ENCODE measurements at regions not wholly inside any gene's neighbourhood (a gene's known extent, or its start where the extent isn't known, plus 50 kb on each side); places are given as distances from the start of the nearest gene placed in this dataset.
"Not testable (repeated sequence)": the region's sequence is repeated elsewhere in the genome, so short reads cannot be mapped to it uniquely, and the experiment has no call there.

DNA sequence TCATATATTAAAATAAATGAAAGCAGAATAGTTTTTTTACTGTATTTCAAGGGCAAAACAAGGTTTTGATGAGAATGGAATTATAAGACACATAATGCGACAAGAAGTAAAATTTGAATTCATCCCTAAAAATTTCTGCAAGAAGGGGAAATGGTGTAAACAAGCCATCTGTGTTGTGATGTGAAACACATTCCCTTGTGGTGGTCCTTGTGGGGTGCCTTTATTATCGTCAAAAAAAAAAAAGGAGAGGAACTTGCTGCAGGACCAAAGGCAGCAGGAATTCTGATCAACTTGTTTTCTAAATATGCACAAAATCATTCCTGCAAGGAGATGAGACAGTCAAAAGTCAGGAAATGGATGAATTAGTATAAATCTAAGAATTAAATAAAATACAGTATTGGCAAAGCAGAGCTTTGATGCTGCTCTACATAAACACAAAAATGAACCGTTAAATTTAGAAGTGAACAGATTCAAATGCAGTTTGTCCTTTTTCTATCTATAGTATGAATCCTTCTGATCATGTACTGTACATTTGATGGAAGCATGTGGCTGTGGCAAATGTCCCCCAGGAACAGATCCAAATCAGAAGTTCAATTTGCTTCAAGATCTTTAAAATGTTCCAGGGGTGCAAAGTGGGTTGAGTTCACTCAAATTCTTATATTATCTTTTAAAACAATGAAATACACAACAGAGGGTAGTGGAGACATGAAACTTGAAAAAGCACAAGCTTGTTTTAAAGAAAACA is 818.8 kb downstream of the PLCL1 start:
- no peak overlapping the region for H3K27ac ChIP-seq (ENCODE audit: low read depth, low read length)
- no peaks in the 10 kb centered on the region for H3K4me1 ChIP-seq (ENCODE audit: control insufficient read depth, insufficient read depth, low read length)
- WGBS (ENCODE audit: insufficient coverage), result no CpG with 5 or more reads among the region's 3 CpGs
- no peaks in the 10 kb centered on the region for H3K27me3 ChIP-seq (ENCODE audit: control insufficient read depth, insufficient read depth, low read length)
- peak in 1 of 6 donors; percentile 80 for DNase-seq (ENCODE audit: low read depth in 4 of 6, low spot score in 6 of 6)
- H3K36me3 ChIP-seq (ENCODE audit: control insufficient read depth, insufficient read depth, low read length), result no peaks in the 10 kb centered on the region
- no peak overlapping the region for H3K4me3 ChIP-seq (ENCODE audit: low read depth, low read length)
- no peaks in the 10 kb centered on the region for H3K9me3 ChIP-seq (ENCODE audit: control insufficient read depth, insufficient read depth, low read length)

DNA sequence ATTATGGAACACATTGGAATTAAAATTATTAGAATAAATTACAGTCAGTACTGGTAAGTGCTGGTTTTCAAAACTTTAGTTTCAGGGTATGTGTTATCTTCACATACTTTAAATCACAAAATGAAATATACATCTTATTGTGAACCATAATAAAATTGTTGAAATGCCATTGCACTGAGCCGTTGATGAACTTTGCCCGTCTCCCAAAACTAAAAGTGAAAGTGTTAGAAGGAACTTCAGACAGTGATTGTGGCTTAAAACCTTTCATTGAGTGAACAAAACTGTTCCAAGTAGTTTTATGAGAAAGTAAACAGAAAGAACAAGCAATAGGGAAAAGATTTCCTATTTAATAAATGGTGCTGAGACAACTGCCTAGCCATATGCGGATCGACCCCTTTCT is 811.6 kb downstream of the PLCL1 start:
- 72% methylated on average over 2 of the region's 4 CpGs for WGBS (ENCODE audit: insufficient coverage)
- DNase-seq (ENCODE audit: low read depth in 4 of 6, low spot score in 6 of 6), result no peak

DNA sequence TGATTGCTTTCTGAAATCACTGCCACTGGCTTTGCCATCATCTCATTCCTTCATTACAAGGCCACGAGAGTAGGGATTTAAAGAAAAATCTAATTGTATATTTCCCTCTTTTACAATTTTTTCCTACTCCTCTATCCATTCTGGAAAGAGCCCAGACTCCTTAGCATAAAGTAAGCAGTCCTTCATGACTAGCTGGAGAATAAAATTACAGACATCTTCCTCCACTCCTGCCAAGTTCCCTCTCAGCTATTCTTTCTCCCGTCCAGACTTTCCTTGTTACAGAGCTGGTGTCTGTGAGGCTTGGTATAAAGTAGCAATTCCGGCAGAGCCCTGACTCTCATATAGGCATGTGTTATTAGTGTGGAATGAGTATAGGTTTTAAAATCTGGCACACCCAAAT is 806.8 kb downstream of the PLCL1 start:
- no peak overlapping the region for H3K4me3 ChIP-seq (ENCODE audit: low read depth, low read length)
- H3K9me3 ChIP-seq (ENCODE audit: control insufficient read depth, insufficient read depth, low read length), result no peaks in the 10 kb centered on the region
- no peak overlapping the region for H3K27ac ChIP-seq (ENCODE audit: low read depth, low read length)
- H3K27me3 ChIP-seq (ENCODE audit: control insufficient read depth, insufficient read depth, low read length), result no peaks in the 10 kb centered on the region
- peak in 2 of 6 donors; percentile 13 to 73 for DNase-seq (ENCODE audit: low read depth in 4 of 6, low spot score in 6 of 6)
- WGBS (ENCODE audit: insufficient coverage), result no CpG with 5 or more reads among the region's 3 CpGs
- no peaks in the 10 kb centered on the region for H3K4me1 ChIP-seq (ENCODE audit: control insufficient read depth, insufficient read depth, low read length)
- H3K36me3 ChIP-seq (ENCODE audit: control insufficient read depth, insufficient read depth, low read length), result no peaks in the 10 kb centered on the region

More for the DNA sequence above, 811.6 kb downstream of the PLCL1 start:
- no peaks in the 10 kb centered on the region for H3K36me3 ChIP-seq (ENCODE audit: control insufficient read depth, insufficient read depth, low read length)
- H3K9me3 ChIP-seq (ENCODE audit: control insufficient read depth, insufficient read depth, low read length), result no peaks in the 10 kb centered on the region
- no peaks in the 10 kb centered on the region for H3K4me1 ChIP-seq (ENCODE audit: control insufficient read depth, insufficient read depth, low read length)
- no peak overlapping the region for H3K27ac ChIP-seq (ENCODE audit: low read depth, low read length)
- no peak overlapping the region for H3K4me3 ChIP-seq (ENCODE audit: low read depth, low read length)
- H3K27me3 ChIP-seq (ENCODE audit: control insufficient read depth, insufficient read depth, low read length), result no peaks in the 10 kb centered on the region

DNA sequence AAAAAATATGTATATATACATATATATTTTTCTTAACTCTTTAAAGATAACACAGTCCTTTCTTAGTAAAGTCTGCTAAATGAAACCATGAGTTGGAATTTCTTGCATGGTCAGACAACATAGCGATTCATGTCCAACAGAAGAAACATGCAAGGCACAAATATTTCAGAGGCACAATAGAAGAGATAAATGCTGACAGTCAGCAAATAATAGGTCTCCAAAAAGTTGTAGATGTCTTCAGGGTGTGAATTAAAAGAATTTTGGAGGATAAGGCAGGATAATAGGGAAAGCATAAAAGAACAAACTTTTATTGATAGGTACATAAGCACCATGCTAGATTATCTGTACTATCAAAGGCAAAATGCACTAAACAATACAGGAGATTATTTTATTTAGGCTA is 800.2 kb downstream of the PLCL1 start:
- Histone ChIP-seq H3K4me1 (ENCODE audit: control insufficient read depth, insufficient read depth, low read length) (no peaks in the 10 kb centered on the region), H3K27ac (ENCODE audit: low read depth, low read length) (no peak overlapping the region), H3K9me3 (ENCODE audit: control insufficient read depth, insufficient read depth, low read length) (no peaks in the 10 kb centered on the region), H3K4me3 (ENCODE audit: low read depth, low read length) (no peak overlapping the region), H3K36me3 (ENCODE audit: control insufficient read depth, insufficient read depth, low read length) (no peaks in the 10 kb centered on the region), H3K27me3 (ENCODE audit: control insufficient read depth, insufficient read depth, low read length) (no peaks in the 10 kb centered on the region)
- DNase-seq (ENCODE audit: low read depth in 4 of 6, low spot score in 6 of 6), result no peak
- WGBS (ENCODE audit: insufficient coverage), result 100% methylated on average over 1 of the region's 1 CpG

DNA sequence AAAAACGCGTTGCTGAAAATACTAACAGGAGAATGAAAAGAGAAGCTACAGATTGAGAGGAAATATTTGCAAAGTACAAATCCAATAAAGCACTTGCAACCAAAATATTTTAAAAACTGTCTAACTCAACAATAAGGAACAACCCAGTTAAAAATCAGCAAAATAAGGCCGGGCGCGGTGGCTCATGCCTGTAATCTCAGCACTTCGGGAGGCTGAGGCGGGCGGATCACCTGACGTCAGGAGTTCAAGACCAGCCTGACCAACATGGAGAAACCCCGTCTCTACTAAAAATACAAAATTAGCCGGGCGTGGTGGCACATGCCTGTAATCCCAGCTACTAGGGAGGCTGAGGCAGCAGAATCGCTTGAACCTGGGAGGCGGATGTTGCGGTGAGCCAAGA is 798.6 kb downstream of the PLCL1 start:
- H3K27ac ChIP-seq (ENCODE audit: low read depth, low read length); H3K4me1 ChIP-seq (ENCODE audit: control insufficient read depth, insufficient read depth, low read length); DNase-seq (ENCODE audit: low read depth in 4 of 6, low spot score in 6 of 6); H3K9me3 ChIP-seq (ENCODE audit: control insufficient read depth, insufficient read depth, low read length); H3K27me3 ChIP-seq (ENCODE audit: control insufficient read depth, insufficient read depth, low read length); H3K36me3 ChIP-seq (ENCODE audit: control insufficient read depth, insufficient read depth, low read length); H3K4me3 ChIP-seq (ENCODE audit: low read depth, low read length): not testable (repeated sequence)
- WGBS (ENCODE audit: insufficient coverage), result no CpG with 5 or more reads among the region's 15 CpGs

DNA sequence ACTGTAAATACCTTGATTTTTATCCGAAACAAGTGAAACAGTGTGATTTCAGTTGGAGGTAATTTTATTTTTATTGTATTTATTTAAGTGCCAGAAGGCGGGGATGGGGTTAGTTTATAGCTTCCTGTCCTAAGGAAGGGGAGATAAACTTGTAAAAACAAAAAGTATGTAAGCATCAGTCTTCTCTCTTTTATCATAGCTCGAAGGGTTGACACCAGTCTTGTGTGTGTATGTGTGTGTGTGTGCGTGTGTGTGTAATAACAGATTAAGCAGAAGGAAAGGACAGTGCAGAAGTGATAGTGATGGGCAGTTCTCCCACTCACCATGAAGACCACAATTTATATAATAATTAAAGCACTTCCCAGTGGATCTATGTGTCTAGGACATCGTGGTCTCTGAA is 793.3 kb downstream of the PLCL1 start:
- no peaks in the 10 kb centered on the region for H3K4me1 ChIP-seq (ENCODE audit: control insufficient read depth, insufficient read depth, low read length)
- H3K27ac ChIP-seq (ENCODE audit: low read depth, low read length), result no peak overlapping the region
- WGBS (ENCODE audit: insufficient coverage), result 63% methylated on average over 1 of the region's 5 CpGs
- no peak for DNase-seq (ENCODE audit: low read depth in 4 of 6, low spot score in 6 of 6)
- no peaks in the 10 kb centered on the region for H3K27me3 ChIP-seq (ENCODE audit: control insufficient read depth, insufficient read depth, low read length)
- no peak overlapping the region for H3K4me3 ChIP-seq (ENCODE audit: low read depth, low read length)
- peaks cover 2% of the 10 kb centered on the region for H3K9me3 ChIP-seq (ENCODE audit: control insufficient read depth, insufficient read depth, low read length)
- H3K36me3 ChIP-seq (ENCODE audit: control insufficient read depth, insufficient read depth, low read length), result no peaks in the 10 kb centered on the region

DNA sequence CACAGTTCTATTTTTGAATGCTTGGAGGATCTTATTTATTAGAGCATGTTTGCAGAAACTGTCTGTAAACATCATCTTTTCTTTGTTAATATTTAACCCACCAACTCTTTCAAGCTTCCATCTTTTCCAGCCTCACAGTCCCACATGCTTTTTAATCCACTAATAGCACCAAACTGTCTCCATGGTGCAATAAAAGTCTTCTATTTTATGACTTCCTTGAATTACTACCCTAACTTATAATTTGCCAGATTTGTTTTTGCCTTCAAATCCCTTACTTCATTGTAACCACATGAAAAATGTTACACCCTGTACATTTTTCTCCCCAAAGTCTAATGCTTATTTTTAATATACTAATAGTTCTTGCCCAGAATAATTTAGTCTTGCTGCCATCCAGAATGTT is 792.6 kb downstream of the PLCL1 start:
- Histone ChIP-seq H3K4me3 (ENCODE audit: low read depth, low read length) (no peak overlapping the region), H3K27me3 (ENCODE audit: control insufficient read depth, insufficient read depth, low read length) (no peaks in the 10 kb centered on the region), H3K9me3 (ENCODE audit: control insufficient read depth, insufficient read depth, low read length) (peaks cover 2% of the 10 kb centered on the region), H3K27ac (ENCODE audit: low read depth, low read length) (no peak overlapping the region), H3K36me3 (ENCODE audit: control insufficient read depth, insufficient read depth, low read length) (no peaks in the 10 kb centered on the region), H3K4me1 (ENCODE audit: control insufficient read depth, insufficient read depth, low read length) (no peaks in the 10 kb centered on the region)
- DNase-seq (ENCODE audit: low read depth in 4 of 6, low spot score in 6 of 6), result no peak

DNA sequence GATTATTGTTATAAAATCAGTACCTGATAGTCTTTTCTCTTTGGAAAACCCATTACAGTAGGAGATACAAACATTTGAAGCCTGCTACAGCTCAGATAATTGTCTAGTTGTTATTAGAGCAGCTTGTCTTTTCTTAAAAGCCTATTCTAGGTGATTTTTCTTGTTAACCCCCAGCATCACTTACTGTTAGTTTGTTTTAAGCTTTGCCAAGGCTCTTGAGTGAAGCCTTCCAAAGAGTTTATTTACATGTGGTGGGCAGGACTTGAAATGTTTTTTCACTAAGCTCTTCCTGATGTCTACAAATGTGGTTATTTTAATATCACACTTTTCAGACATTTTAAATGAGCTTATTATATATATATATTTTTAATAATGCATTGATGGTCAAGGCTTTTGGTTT is 791.3 kb downstream of the PLCL1 start:
- H3K36me3 ChIP-seq (ENCODE audit: control insufficient read depth, insufficient read depth, low read length), result no peaks in the 10 kb centered on the region
- H3K27me3 ChIP-seq (ENCODE audit: control insufficient read depth, insufficient read depth, low read length), result no peaks in the 10 kb centered on the region
- no peaks in the 10 kb centered on the region for H3K4me1 ChIP-seq (ENCODE audit: control insufficient read depth, insufficient read depth, low read length)
- no peak for DNase-seq (ENCODE audit: low read depth in 4 of 6, low spot score in 6 of 6)
- H3K9me3 ChIP-seq (ENCODE audit: control insufficient read depth, insufficient read depth, low read length), result peaks cover 2% of the 10 kb centered on the region
- no peak overlapping the region for H3K27ac ChIP-seq (ENCODE audit: low read depth, low read length)
- H3K4me3 ChIP-seq (ENCODE audit: low read depth, low read length), result no peak overlapping the region

DNA sequence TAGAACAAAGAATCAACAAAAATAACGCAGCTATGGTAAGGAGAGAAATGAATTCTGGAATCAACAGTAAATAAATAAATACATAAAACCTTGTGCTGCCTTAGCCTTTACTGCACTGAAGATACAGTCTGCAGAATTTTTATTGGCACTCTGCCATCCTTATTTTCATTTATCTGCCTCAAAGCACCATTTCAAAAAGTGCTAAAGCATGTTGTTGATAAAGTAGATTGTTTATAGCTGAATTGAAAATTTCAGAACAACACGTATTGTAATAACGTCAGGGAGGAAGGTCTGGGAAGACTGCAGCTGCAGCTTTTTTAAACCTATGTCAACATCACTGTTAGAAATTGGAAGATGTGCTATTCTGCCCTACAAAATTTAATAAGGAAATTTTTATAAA is 787.2 kb downstream of the PLCL1 start:
- peak in 2 of 6 donors; percentile 3 to 84 for DNase-seq (ENCODE audit: low read depth in 4 of 6, low spot score in 6 of 6)
- H3K4me1 ChIP-seq (ENCODE audit: control insufficient read depth, insufficient read depth, low read length), result no peaks in the 10 kb centered on the region
- no peaks in the 10 kb centered on the region for H3K9me3 ChIP-seq (ENCODE audit: control insufficient read depth, insufficient read depth, low read length)
- H3K36me3 ChIP-seq (ENCODE audit: control insufficient read depth, insufficient read depth, low read length), result no peaks in the 10 kb centered on the region
- no peak overlapping the region for H3K4me3 ChIP-seq (ENCODE audit: low read depth, low read length)
- no peak overlapping the region for H3K27ac ChIP-seq (ENCODE audit: low read depth, low read length)
- WGBS (ENCODE audit: insufficient coverage), result no CpG with 5 or more reads among the region's 3 CpGs
- no peaks in the 10 kb centered on the region for H3K27me3 ChIP-seq (ENCODE audit: control insufficient read depth, insufficient read depth, low read length)

DNA sequence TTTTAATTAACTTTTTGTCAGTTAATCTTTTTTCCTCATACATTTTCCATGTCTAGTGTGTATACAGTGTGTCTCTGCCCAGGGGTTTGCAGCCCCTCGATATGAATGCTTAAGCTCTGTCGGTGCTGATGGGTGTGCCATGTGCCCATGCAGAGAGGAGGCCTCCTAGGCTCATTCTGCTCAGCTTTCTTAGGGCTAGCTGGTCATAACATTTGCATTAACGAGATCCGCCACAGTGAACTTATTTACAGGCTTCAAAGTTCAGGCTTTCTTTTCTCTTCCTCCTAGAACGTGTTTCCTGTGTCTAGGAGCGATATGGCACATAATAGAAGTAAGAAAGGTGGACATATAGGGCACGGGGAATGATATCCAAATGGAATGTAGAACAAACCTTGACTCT is 783.3 kb downstream of the PLCL1 start:
- WGBS (ENCODE audit: insufficient coverage), result 33% methylated on average over 2 of the region's 7 CpGs
- no peaks in the 10 kb centered on the region for H3K9me3 ChIP-seq (ENCODE audit: control insufficient read depth, insufficient read depth, low read length)
- H3K4me3 ChIP-seq (ENCODE audit: low read depth, low read length), result no peak overlapping the region
- H3K27me3 ChIP-seq (ENCODE audit: control insufficient read depth, insufficient read depth, low read length), result no peaks in the 10 kb centered on the region
- no peaks in the 10 kb centered on the region for H3K4me1 ChIP-seq (ENCODE audit: control insufficient read depth, insufficient read depth, low read length)
- no peak overlapping the region for H3K27ac ChIP-seq (ENCODE audit: low read depth, low read length)
- no peaks in the 10 kb centered on the region for H3K36me3 ChIP-seq (ENCODE audit: control insufficient read depth, insufficient read depth, low read length)
- peak in 1 of 6 donors; percentile 24 for DNase-seq (ENCODE audit: low read depth in 4 of 6, low spot score in 6 of 6)

Data from spinal cord (tissue), 9 donors.